Large intestine (tissue), 3 donors: ENCODE measurements at regions not wholly inside any gene's neighbourhood (a gene's known extent, or its start where the extent isn't known, plus 50 kb on each side); places are given as distances from the start of the nearest gene placed in this dataset.

Source experiments
- DNase-seq, 2 donors: peaks; one replicate each; pipeline versions ENCODE4 v3.0.0 to v3.0.0-alpha.2; 2013
- H3K27ac ChIP-seq: one replicate; pipeline ENCODE4 v1.5.1; 2013; ENCODE audit warnings: low read length
- H3K27me3 ChIP-seq: 2 replicates; pipeline ENCODE4 v1.6.1; 2013; ENCODE audit warnings: low read length; ENCODE audit not compliant: control insufficient read depth, insufficient read depth
- H3K36me3 ChIP-seq: 2 replicates; pipeline ENCODE4 v1.6.1; 2013; ENCODE audit warnings: low read length; ENCODE audit not compliant: control insufficient read depth, insufficient read depth
- H3K4me1 ChIP-seq: one replicate; pipeline ENCODE4 v1.6.1; 2013; ENCODE audit warnings: low read length; ENCODE audit not compliant: control insufficient read depth, insufficient read depth
- H3K4me3 ChIP-seq: one replicate; pipeline ENCODE4 v1.5.1; 2013; ENCODE audit warnings: low read length
- H3K9me3 ChIP-seq: one replicate; pipeline ENCODE4 v1.6.1; 2013; ENCODE audit warnings: mild to moderate bottlenecking, low read depth, low read length, moderate library complexity; ENCODE audit not compliant: control insufficient read depth
- WGBS: methylation state at CpG from one replicate; pipeline ENCODE4 v1.1.5; 2013; ENCODE audit warnings: low lambda C conversion rate; ENCODE audit not compliant: insufficient coverage; 5-methylcytosine and 5-hydroxymethylcytosine counted together

- H3K36me3 ChIP-seq, result no peaks in the 10 kb centered on the region
- H3K27ac ChIP-seq, result no peak overlapping the region
- no peak for DNase-seq
- H3K27me3 ChIP-seq, result no peaks in the 10 kb centered on the region
- H3K9me3 ChIP-seq, result no peaks in the 10 kb centered on the region
- no peak overlapping the region for H3K4me3 ChIP-seq
- peaks cover 11% of the 10 kb centered on the region for H3K4me1 ChIP-seq
Observed at GRCh38 chr2:55101466-55101865, 51.2 kb upstream of the RTN4 start.

GRCh38 chr2:55099878-55100820, 49.9 kb upstream of the RTN4 start:
- peaks cover 11% of the 10 kb centered on the region for H3K4me1 ChIP-seq
- no peak overlapping the region for H3K4me3 ChIP-seq
- H3K9me3 ChIP-seq, result no peaks in the 10 kb centered on the region
- no peaks in the 10 kb centered on the region for H3K36me3 ChIP-seq
- no peak for DNase-seq
- no peaks in the 10 kb centered on the region for H3K27me3 ChIP-seq
- H3K27ac ChIP-seq, result no peak overlapping the region
- WGBS, result no CpG with 5 or more reads among the region's 5 CpGs
